Umbilical cord (tissue), 1 donor: ENCODE measurements at regions not wholly inside any gene's neighbourhood (a gene's known extent, or its start where the extent isn't known, plus 50 kb on each side); places are given as distances from the start of the nearest gene placed in this dataset.

Experiments used
- DNase-seq: peaks from one replicate; pipeline ENCODE4 v3.0.0-alpha.2; 2015; ENCODE audit warnings: low spot score

- no peak for DNase-seq
Observed at GRCh38 chr11:127242676-127243075, 242.1 kb upstream of the KIRREL3 start.

GRCh38 chr11:127238321-127238720 lies 237.8 kb upstream of the KIRREL3 start:
- DNase-seq = no peak

GRCh38 chr11:127236776-127237175 lies 236.2 kb upstream of the KIRREL3 start:
- no peak for DNase-seq

GRCh38 chr11:127233998-127234397 lies 233.4 kb upstream of the KIRREL3 start:
- DNase-seq = peak; percentile 61

- DNase-seq = no peak
Observed at GRCh38 chr11:127230392-127230791, 229.8 kb upstream of the KIRREL3 start.

GRCh38 chr11:127226949-127227348 lies 226.4 kb upstream of the KIRREL3 start:
- peak; percentile 37 for DNase-seq

GRCh38 chr11:127226380-127226779 lies 225.8 kb upstream of the KIRREL3 start:
- no peak for DNase-seq

GRCh38 chr11:127225619-127226018 lies 225.0 kb upstream of the KIRREL3 start:
- no peak for DNase-seq

GRCh38 chr11:127224276-127224675 lies 223.7 kb upstream of the KIRREL3 start:
- DNase-seq = no peak

- no peak for DNase-seq
Observed at GRCh38 chr11:127223633-127224032, 223.1 kb upstream of the KIRREL3 start.

GRCh38 chr11:127223026-127223425 lies 222.5 kb upstream of the KIRREL3 start:
- no peak for DNase-seq

GRCh38 chr11:127219704-127220103 lies 219.1 kb upstream of the KIRREL3 start:
- DNase-seq = no peak

- DNase-seq = peak; percentile 69
Observed at GRCh38 chr11:127218275-127218608, 217.7 kb upstream of the KIRREL3 start.

GRCh38 chr11:127217452-127218274 lies 217.1 kb upstream of the KIRREL3 start:
- no peak for DNase-seq

GRCh38 chr11:127205688-127206217 lies 205.2 kb upstream of the KIRREL3 start:
- DNase-seq = no peak

GRCh38 chr11:127203490-127203889 lies 202.9 kb upstream of the KIRREL3 start:
- DNase-seq = no peak

- DNase-seq = no peak
Observed at GRCh38 chr11:127202105-127202504, 201.5 kb upstream of the KIRREL3 start.

GRCh38 chr11:127199306-127199801 lies 198.8 kb upstream of the KIRREL3 start:
- DNase-seq = no peak

- peak; percentile 86 for DNase-seq
Observed at GRCh38 chr11:127195501-127196120, 195.0 kb upstream of the KIRREL3 start.

- peak; percentile 88 for DNase-seq
Observed at GRCh38 chr11:127194521-127194920, 194.0 kb upstream of the KIRREL3 start.

- peak; percentile 42 for DNase-seq
Observed at GRCh38 chr11:127193950-127194349, 193.4 kb upstream of the KIRREL3 start.

GRCh38 chr11:127191689-127192088 lies 191.1 kb upstream of the KIRREL3 start:
- no peak for DNase-seq

GRCh38 chr11:127191261-127191660 lies 190.7 kb upstream of the KIRREL3 start:
- DNase-seq = no peak
